Esophagus muscularis mucosa (tissue), 3 donors: ENCODE measurements at regions not wholly inside any gene's neighbourhood (a gene's known extent, or its start where the extent isn't known, plus 50 kb on each side); places are given as distances from the start of the nearest gene placed in this dataset.

Source experiments
- small RNA-seq, 3 donors: library from RNA; depleted of rRNA; stranded (forward); fragments of <200 nt; gene quantifications; one replicate each; pipeline ENCODE3, GENCODE V24; 2016

Small RNA genes in the stretch of these regions (small RNA-seq; reads per million reads assigned to genes)
- gene AC078918.1 (0 reads per million in 3 donors), gene MIR4445 (0 reads per million in 3 donors), gene RF00019 (0 reads per million in 3 donors), gene RNU6ATAC15P (0 reads per million in 3 donors)
